Keratinocyte (primary cell): ENCODE measurements at regions not wholly inside any gene's neighbourhood (a gene's known extent, or its start where the extent isn't known, plus 50 kb on each side); places are given as distances from the start of the nearest gene placed in this dataset.

Experiments used
- DNase-seq: peaks from one replicate; pipeline ENCODE4 v3.0.0-alpha.2; 2011; ENCODE audit warnings: low read depth, missing footprints, low spot score
- FAIRE-seq: peaks from 2 replicates; lab custom pipeline; 2011; peaks lifted over from hg19 to GRCh38; lab: Jason Lieb, UNC
- H2AFZ ChIP-seq: 2 replicates; pipeline ENCODE4 v1.6.0; 2012; ENCODE audit warnings: low read length, control low read depth, inconsistent platforms; ENCODE audit not compliant: control insufficient read depth
- H3K27ac ChIP-seq: 2 replicates; pipeline ENCODE4 v1.5.1; 2011; ENCODE audit warnings: low read length; ENCODE audit not compliant: control insufficient read depth, insufficient read depth
- H3K27me3 ChIP-seq: 3 replicates; pipeline ENCODE4 v1.6.0; 2011; ENCODE audit warnings: low read length; ENCODE audit not compliant: control insufficient read depth, insufficient read depth; ENCODE audit errors: extremely low read depth
- H3K36me3 ChIP-seq, 2 experiments: 2 replicates in 1 of 2; 3 replicates in 1 of 2; pipeline ENCODE4 v1.5.1; 2011; ENCODE audit warnings: low read length in 2 of 2, mild to moderate bottlenecking in 1 of 2; ENCODE audit not compliant: control insufficient read depth in 2 of 2, insufficient read depth in 2 of 2; ENCODE audit errors: extremely low read depth in 1 of 2
- H3K4me1 ChIP-seq: 3 replicates; pipeline ENCODE4 v1.5.1; 2011; ENCODE audit warnings: low read length; ENCODE audit not compliant: control insufficient read depth, insufficient read depth; ENCODE audit errors: extremely low read depth
- H3K4me2 ChIP-seq: 3 replicates; pipeline ENCODE4 v1.6.0; 2011; ENCODE audit warnings: low read depth, low read length; ENCODE audit not compliant: control insufficient read depth, insufficient read depth; ENCODE audit errors: extremely low read depth
- H3K4me3 ChIP-seq, 3 experiments: fragments of 200-600 bp in 1 of 3; sonication (generic) in 1 of 3; 2 replicates in 2 of 3; 3 replicates in 1 of 3; pipeline ENCODE4 v1.5.1; 2011 to 2016; ENCODE audit warnings: low read length in 3 of 3, mild to moderate bottlenecking in 3 of 3, control low read depth in 2 of 3, inconsistent platforms in 1 of 3, low read depth in 1 of 3, mixed read lengths in 1 of 3, mixed run types in 1 of 3, moderate library complexity in 1 of 3; ENCODE audit not compliant: control insufficient read depth in 2 of 3, insufficient read depth in 2 of 3; ENCODE audit errors: extremely low read depth in 1 of 3
- H3K79me2 ChIP-seq: 2 replicates; pipeline ENCODE4 v1.6.0; 2012; ENCODE audit warnings: low read length; ENCODE audit not compliant: control insufficient read depth, insufficient read depth
- H3K9ac ChIP-seq: 3 replicates; pipeline ENCODE4 v1.6.0; 2011; ENCODE audit warnings: low read length; ENCODE audit not compliant: control insufficient read depth, insufficient read depth; ENCODE audit errors: extremely low read depth
- H3K9me1 ChIP-seq: 3 replicates; pipeline ENCODE4 v1.6.0; 2011; ENCODE audit warnings: low read length; ENCODE audit not compliant: control insufficient read depth, insufficient read depth; ENCODE audit errors: extremely low read depth
- H3K9me3 ChIP-seq: 2 replicates; pipeline ENCODE4 v1.5.1; 2012; ENCODE audit warnings: low read depth, low read length; ENCODE audit not compliant: control insufficient read depth
- H4K20me1 ChIP-seq: 3 replicates; pipeline ENCODE4 v1.6.0; 2011; ENCODE audit warnings: low read length; ENCODE audit not compliant: control insufficient read depth, insufficient read depth; ENCODE audit errors: extremely low read depth
- EZH2 ChIP-seq: IDR thresholded peaks from one replicate; pipeline ENCODE4 v1.6.1; 2012; ENCODE audit warnings: inconsistent platforms, mild to moderate bottlenecking, low read length, moderate library complexity
- dilution Hi-C: fragments of 300-500 bp; cut with MboI; formaldehyde crosslinking; loops from one replicate; pipeline ENCODE4 v1.7.0; 2020; ENCODE audit warnings: low sequenced_read_pairs; ENCODE audit not compliant: extremely low pct_ligation_motif_present
- TF ChIP-seq, protein P1 (sequence below), 3 experiments: IDR thresholded peaks in 1 of 3; conservative IDR thresholded peaks in 1 of 3; optimal IDR thresholded peaks in 1 of 3; 2 replicates in 2 of 3; 3 replicates in 1 of 3; pipeline versions ENCODE3 to v1.5.1; 2011; ENCODE audit warnings: low read length in 3 of 3, mild to moderate bottlenecking in 3 of 3, moderate library complexity in 2 of 3, control low read depth in 1 of 3, inconsistent platforms in 1 of 3; ENCODE audit not compliant: insufficient read depth in 2 of 3; ENCODE audit errors: extremely low read depth in 1 of 3

DNA sequence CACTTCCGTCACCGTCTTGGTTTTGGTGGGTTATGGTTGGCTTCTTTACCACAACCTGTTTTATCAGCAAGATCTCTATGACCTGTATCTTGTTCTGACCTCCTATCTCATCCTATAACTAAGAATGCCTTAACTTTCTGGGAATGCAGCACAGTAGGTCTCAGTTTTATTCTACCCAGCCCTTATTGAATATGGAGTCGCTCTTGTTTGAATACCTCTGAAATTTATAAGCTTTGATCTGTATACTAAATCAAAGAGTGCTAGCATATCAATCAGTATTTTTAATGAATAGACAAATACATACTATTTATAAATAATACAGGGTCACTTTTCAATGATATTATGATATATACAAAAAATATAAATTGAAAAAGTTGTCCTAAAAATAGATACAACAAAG lies 690.0 kb downstream of the TRAM1L1 start:
- Histone ChIP-seq H4K20me1 (no peaks in the 10 kb centered on the region), H3K27ac (no peak overlapping the region), H3K79me2 (no peaks in the 10 kb centered on the region), H3K9ac (no peak overlapping the region), H3K27me3 (no peaks in the 10 kb centered on the region), H3K9me3 (no peaks in the 10 kb centered on the region), H3K4me1 (peaks cover 4% of the 10 kb centered on the region), H3K36me3 (no peaks in the 10 kb centered on the region), H3K9me1 (no peaks in the 10 kb centered on the region), H3K4me2 (no peak overlapping the region), H2AFZ (no peak overlapping the region), H3K4me3 (no peak overlapping the region)
- DNase-seq = no peak
- TF ChIP-seq EZH2 = no peak
- TF ChIP-seq, protein P1, sequence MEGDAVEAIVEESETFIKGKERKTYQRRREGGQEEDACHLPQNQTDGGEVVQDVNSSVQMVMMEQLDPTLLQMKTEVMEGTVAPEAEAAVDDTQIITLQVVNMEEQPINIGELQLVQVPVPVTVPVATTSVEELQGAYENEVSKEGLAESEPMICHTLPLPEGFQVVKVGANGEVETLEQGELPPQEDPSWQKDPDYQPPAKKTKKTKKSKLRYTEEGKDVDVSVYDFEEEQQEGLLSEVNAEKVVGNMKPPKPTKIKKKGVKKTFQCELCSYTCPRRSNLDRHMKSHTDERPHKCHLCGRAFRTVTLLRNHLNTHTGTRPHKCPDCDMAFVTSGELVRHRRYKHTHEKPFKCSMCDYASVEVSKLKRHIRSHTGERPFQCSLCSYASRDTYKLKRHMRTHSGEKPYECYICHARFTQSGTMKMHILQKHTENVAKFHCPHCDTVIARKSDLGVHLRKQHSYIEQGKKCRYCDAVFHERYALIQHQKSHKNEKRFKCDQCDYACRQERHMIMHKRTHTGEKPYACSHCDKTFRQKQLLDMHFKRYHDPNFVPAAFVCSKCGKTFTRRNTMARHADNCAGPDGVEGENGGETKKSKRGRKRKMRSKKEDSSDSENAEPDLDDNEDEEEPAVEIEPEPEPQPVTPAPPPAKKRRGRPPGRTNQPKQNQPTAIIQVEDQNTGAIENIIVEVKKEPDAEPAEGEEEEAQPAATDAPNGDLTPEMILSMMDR (optimal IDR thresholded peaks at IDR 0.05 in 1 of 3, IDR thresholded peaks at IDR 0.05 in 1 of 3, conservative IDR thresholded peaks at IDR 0.05 in 1 of 3; ENCODE audit: extremely low read depth in 1 of 3, insufficient read depth in 2 of 3, low read length in 3 of 3) = no peak
- dilution Hi-C loops = no loop called here
- FAIRE-seq = no peak

DNA sequence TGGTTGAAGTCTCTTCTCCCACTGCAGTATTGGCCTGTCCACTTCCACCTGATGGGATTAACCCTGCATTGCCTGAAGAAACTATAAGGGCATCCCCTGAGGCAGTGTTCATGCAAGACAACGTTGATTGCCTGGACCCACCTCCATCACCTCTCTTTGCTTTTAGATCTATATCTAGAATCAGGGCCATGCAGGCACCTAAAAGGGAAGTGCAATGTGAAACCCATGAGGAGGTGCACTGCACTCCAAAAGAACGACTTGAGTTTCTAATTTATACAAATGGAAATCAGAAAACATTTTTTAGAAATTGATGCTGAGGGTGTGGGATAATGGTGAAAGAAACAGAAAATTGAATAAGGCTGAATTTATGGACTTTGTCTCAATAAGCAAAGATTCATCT lies 694.4 kb downstream of the TRAM1L1 start:
- H3K9me3 ChIP-seq = no peaks in the 10 kb centered on the region
- DNase-seq = no peak
- H3K27ac ChIP-seq = no peak overlapping the region
- H3K36me3 ChIP-seq = no peaks in the 10 kb centered on the region
- no peaks in the 10 kb centered on the region for H3K79me2 ChIP-seq
- peaks cover 4% of the 10 kb centered on the region for H3K4me1 ChIP-seq
- H3K9ac ChIP-seq = no peak overlapping the region
- no peaks in the 10 kb centered on the region for H3K9me1 ChIP-seq
- no peaks in the 10 kb centered on the region for H4K20me1 ChIP-seq
- TF ChIP-seq, protein P1 (optimal IDR thresholded peaks at IDR 0.05 in 1 of 3, IDR thresholded peaks at IDR 0.05 in 1 of 3, conservative IDR thresholded peaks at IDR 0.05 in 1 of 3; ENCODE audit: extremely low read depth in 1 of 3, insufficient read depth in 2 of 3, low read length in 3 of 3) = no peak
- no peak for TF ChIP-seq EZH2
- dilution Hi-C loops = no loop called here
- FAIRE-seq = no peak
- no peak overlapping the region for H3K4me2 ChIP-seq
- H2AFZ ChIP-seq = no peak overlapping the region
- H3K4me3 ChIP-seq = no peak overlapping the region
- H3K27me3 ChIP-seq = no peaks in the 10 kb centered on the region
